Omental fat pad (tissue), 3 donors: ENCODE measurements at regions not wholly inside any gene's neighbourhood (a gene's known extent, or its start where the extent isn't known, plus 50 kb on each side); places are given as distances from the start of the nearest gene placed in this dataset.

Experiments
- ATAC-seq: fragments of 150-250 bp; one replicate; pipeline ENCODE4 v1.9.1; 2016; ENCODE audit warnings: mild to moderate bottlenecking, moderate library complexity; ENCODE audit not compliant: low FRiP score
- DNase-seq: peaks from one replicate; pipeline ENCODE4 v3.0.0-alpha.2; 2019; ENCODE audit warnings: low spot score
- CTCF ChIP-seq, 3 donors: fragments of 450-650 bp; IDR thresholded peaks; one replicate each; pipeline ENCODE4 v1.5.1; 2016 to 2017; ENCODE audit warnings: antibody characterized with exemption in 3 of 3, mild to moderate bottlenecking in 3 of 3, moderate library complexity in 2 of 3

GRCh38 chr12:40598073-40598472, 94.2 kb upstream of the CNTN1 start:
- DNase-seq, result no peak
- ATAC-seq, result no peak

GRCh38 chr12:40602562-40602961, 89.7 kb upstream of the CNTN1 start:
- TF ChIP-seq CTCF (IDR thresholded peaks at IDR 0.05), result no peak
- no peak for DNase-seq
- no peak for ATAC-seq

More at GRCh38 chr12:40598073-40598472, 94.2 kb upstream of the CNTN1 start:
- TF ChIP-seq CTCF (IDR thresholded peaks at IDR 0.05), result no peak

- DNase-seq (no peak), ATAC-seq (no peak)
- TF ChIP-seq CTCF (IDR thresholded peaks at IDR 0.05), result no peak
These were observed 77.3 kb upstream of the CNTN1 start for GRCh38 chr12:40614923-40615322.

- no peak for ATAC-seq
- no peak for TF ChIP-seq CTCF (IDR thresholded peaks at IDR 0.05)
These were observed 76.6 kb upstream of the CNTN1 start for GRCh38 chr12:40615590-40615989.

GRCh38 chr12:40616383-40616915, 75.8 kb upstream of the CNTN1 start:
- TF ChIP-seq CTCF (IDR thresholded peaks at IDR 0.05), result no peak
- ATAC-seq (no peak), DNase-seq (no peak)

More at GRCh38 chr12:40615590-40615989, 76.6 kb upstream of the CNTN1 start:
- DNase-seq, result no peak

- no peak for TF ChIP-seq CTCF (IDR thresholded peaks at IDR 0.05)
- ATAC-seq (no peak), DNase-seq (no peak)
These were observed 73.6 kb upstream of the CNTN1 start for GRCh38 chr12:40618636-40619035.

- no peak for ATAC-seq
- no peak for TF ChIP-seq CTCF (IDR thresholded peaks at IDR 0.05)
- DNase-seq, result no peak
These were observed 71.6 kb upstream of the CNTN1 start for GRCh38 chr12:40620564-40621019.
